Fibroblast of the aortic adventitia (primary cell): ENCODE measurements at regions not wholly inside any gene's neighbourhood (a gene's known extent, or its start where the extent isn't known, plus 50 kb on each side); places are given as distances from the start of the nearest gene placed in this dataset.

Experiments
- DNase-seq: peaks from one replicate; pipeline ENCODE4 v3.0.0-alpha.2; 2010; ENCODE audit warnings: low read depth
- H3K4me3 ChIP-seq: 2 replicates; pipeline ENCODE4 v1.5.1; 2011; ENCODE audit warnings: low read depth, mild to moderate bottlenecking, control low read depth, low read length, moderate library complexity
- CTCF ChIP-seq: IDR thresholded peaks from 2 replicates; pipeline ENCODE4 v1.5.1; 2011; ENCODE audit warnings: mild to moderate bottlenecking, low read length, control low read depth, inconsistent platforms; ENCODE audit not compliant: insufficient read depth

DNA sequence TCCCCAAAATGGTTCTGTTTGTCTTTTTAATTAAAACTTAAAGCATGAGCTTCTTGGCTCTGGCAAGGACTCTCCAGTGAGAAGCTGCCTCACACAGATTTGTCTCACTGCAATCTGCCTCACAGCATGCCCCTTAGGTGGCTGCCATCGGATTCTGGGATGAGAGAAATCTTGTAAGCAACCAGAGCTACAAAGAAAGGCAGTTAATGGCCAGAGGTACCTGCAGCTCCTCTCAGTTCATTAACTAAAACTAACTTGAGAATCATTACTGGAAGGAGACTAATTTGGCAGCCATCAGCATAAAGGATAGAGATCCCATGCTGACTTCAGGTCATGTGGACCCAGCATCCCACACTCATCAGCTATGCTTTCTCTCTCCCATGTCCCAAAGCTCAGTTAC, 220.6 kb upstream of the DMAC1 start:
- TF ChIP-seq CTCF = no peak
- no peak for DNase-seq
- H3K4me3 ChIP-seq = no peak overlapping the region

- no peak for TF ChIP-seq CTCF
- no peak overlapping the region for H3K4me3 ChIP-seq
- DNase-seq = no peak
These were observed 220.1 kb upstream of the DMAC1 start for GRCh38 chr9:8019636-8020035.

DNA sequence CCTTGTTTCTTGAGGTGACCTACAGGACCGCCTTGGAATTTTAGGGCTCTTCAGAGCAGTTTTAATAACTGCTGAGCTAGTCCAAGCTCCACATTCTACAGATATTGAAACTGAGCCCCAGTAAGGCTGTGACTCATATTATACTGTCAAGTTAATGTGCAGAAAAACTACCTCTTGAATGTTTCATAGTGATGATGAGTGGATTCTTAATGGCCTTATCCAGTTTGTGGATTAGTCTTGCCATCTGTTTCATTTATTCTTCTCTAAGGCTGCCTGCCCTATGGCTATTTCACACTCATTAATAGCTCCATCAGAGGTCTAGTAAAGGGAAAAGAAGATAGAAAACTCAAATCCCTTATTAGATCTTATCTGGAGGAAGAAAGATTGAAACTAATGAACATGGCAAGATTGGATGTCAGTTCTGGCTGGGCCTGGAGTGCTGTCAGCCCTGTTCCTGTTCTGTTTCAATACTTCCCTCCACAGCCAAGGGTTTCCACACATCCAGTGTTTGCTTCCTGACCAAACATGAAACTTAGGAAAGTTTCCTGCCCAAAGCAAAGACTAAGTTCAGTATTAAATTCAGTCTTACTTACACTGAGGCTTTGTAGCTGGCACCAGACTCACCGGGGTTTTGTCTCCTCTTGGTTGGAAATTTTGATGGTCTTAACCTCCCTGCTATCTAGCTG, 215.6 kb upstream of the DMAC1 start:
- no peak overlapping the region for H3K4me3 ChIP-seq
- no peak for TF ChIP-seq CTCF
- peak; percentile 54 for DNase-seq

DNA sequence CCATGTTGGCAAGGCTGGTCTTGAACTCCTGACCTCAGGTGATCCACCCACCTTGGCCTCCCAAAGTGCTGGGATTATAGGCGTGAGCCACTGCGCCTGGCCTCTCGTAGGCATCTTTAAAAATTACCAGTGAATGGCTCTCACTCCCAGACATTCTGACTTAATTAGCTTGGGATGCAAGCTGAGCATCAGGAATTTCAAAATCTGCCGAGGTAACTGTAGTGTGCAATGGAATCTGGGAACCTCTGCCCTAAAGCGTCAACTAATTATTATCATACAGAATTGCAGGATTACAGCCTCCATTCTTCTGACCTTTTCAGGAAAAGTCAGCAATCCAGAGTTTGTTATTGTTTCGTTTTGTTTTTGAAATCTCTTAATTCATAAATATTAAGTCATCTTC, 213.4 kb upstream of the DMAC1 start:
- no peak for TF ChIP-seq CTCF
- H3K4me3 ChIP-seq = no peak overlapping the region
- DNase-seq = peak; percentile 8

- no peak for TF ChIP-seq CTCF
- no peak for DNase-seq
- H3K4me3 ChIP-seq = no peak overlapping the region
These were observed 212.4 kb upstream of the DMAC1 start for GRCh38 chr9:8011974-8012373.

DNA sequence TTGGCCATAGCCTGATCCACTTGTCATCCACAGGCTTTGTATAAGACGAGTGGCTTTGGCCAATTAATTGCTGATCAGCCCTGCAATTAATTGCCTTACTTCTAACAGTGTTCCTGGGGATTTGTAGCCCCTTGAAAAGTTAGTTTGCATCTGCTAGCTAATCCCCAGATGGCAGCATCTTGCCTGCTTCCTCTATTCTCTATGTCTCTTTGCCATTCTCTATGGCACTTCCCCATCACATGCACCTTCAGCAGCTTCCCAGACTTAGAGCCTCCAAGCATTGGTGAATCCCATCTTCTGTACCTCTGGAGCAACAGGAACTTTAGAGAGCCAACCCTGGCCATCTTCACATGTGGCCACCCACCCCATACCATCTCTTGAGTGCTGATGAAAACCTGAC, 197.0 kb upstream of the DMAC1 start:
- no peak for TF ChIP-seq CTCF
- DNase-seq = no peak
- H3K4me3 ChIP-seq = no peak overlapping the region
